ENCODE measurements at regions not wholly inside any gene's neighbourhood (a gene's known extent, or its start where the extent isn't known, plus 50 kb on each side); places are given as distances from the start of the nearest gene placed in this dataset.
"Not testable (repeated sequence)": the region's sequence is repeated elsewhere in the genome, so short reads cannot be mapped to it uniquely, and the experiment has no call there.

DNA sequence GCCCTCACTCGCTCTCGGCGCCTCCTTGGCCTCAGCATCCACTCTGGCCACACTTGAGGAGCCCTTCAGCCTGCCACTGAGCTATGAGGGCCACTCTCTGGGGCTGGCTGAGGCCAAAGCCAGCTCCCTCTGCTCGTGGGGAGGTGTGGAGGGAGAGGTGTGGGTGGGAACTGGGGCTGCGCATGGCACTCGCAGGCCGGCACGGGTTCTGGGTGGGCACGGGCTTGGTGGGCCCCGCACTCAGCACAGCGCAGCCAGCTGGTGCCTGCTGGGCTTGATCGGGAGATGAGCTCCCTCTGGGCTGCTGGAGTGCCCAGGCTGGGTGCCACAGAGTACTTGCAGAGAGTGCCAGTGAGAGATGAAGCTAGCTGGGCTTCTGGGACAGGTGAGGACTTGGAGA is 875.5 kb downstream of the XPNPEP1 start:
- no peak for DNase-seq (ENCODE audit: low spot score)
- TF ChIP-seq, protein P1, sequence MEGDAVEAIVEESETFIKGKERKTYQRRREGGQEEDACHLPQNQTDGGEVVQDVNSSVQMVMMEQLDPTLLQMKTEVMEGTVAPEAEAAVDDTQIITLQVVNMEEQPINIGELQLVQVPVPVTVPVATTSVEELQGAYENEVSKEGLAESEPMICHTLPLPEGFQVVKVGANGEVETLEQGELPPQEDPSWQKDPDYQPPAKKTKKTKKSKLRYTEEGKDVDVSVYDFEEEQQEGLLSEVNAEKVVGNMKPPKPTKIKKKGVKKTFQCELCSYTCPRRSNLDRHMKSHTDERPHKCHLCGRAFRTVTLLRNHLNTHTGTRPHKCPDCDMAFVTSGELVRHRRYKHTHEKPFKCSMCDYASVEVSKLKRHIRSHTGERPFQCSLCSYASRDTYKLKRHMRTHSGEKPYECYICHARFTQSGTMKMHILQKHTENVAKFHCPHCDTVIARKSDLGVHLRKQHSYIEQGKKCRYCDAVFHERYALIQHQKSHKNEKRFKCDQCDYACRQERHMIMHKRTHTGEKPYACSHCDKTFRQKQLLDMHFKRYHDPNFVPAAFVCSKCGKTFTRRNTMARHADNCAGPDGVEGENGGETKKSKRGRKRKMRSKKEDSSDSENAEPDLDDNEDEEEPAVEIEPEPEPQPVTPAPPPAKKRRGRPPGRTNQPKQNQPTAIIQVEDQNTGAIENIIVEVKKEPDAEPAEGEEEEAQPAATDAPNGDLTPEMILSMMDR (IDR thresholded peaks at IDR 0.05; ENCODE audit: extremely low read depth, missing control alignments): no peak

DNA sequence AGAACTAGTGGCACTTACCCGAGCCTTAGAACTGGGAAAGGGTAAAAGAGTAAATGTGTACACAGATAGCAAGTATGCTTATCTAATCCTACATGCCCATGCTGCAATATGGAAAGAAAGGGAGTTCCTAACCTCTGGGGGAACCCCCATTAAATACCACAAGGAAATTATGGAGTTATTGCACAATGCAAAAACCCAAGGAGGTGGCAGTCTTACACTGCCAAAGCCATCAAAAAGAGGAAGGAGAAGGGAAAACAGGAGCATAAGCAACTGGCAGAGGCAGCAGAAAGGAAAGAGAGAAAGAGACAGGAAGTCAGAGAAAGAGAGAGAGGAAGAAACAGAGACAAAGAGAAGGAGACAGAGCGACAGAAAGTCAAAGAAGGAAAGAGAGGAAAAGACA is 876.9 kb downstream of the XPNPEP1 start:
- DNase-seq (ENCODE audit: low spot score): not testable (repeated sequence)

DNA sequence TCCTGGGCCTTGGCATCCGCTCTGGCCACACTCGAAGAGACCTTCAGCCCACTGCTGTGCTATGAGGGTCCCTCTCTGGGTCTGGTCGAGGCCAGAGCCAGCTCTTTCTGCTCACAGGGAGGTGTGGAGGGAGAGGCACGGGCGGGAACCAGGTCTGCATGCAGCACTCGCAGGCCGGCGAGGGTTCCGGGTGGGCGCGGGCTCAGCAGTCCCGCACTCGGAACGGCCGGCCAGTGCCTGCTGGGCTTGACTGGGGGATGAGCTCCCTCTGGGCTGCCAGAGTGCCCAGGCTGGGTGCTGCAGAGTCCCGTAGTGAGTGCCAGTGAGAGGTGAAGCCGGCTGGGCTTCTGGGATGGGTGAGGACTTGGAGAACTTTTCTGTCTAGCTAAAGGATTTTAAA is 882.7 kb downstream of the XPNPEP1 start:
- TF ChIP-seq, protein P1 (IDR thresholded peaks at IDR 0.05; ENCODE audit: extremely low read depth, missing control alignments): no peak
- no peak for DNase-seq (ENCODE audit: low spot score)

DNA sequence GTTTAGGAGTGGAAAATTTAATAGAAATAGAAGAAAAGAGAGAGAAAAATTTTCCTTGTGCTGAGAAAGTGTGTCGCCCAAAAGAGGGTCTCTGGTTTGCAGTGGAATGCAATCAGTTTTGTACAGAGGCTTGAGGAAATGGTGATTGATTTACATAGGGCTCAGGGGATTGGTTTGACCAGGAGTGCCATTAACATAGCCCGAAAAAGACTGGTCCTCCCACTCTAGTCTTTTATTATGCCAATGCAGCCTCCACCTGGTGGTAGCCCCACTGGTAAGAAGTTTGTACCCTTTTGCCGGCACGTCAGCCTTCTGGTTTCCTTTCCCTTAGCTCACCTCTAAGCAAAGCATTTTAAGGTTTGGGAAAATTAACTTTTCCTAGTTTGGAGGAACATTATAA is 885.3 kb downstream of the XPNPEP1 start:
- TF ChIP-seq, protein P1 (IDR thresholded peaks at IDR 0.05; ENCODE audit: extremely low read depth, missing control alignments): no peak
- DNase-seq (ENCODE audit: low spot score): no peak

DNA sequence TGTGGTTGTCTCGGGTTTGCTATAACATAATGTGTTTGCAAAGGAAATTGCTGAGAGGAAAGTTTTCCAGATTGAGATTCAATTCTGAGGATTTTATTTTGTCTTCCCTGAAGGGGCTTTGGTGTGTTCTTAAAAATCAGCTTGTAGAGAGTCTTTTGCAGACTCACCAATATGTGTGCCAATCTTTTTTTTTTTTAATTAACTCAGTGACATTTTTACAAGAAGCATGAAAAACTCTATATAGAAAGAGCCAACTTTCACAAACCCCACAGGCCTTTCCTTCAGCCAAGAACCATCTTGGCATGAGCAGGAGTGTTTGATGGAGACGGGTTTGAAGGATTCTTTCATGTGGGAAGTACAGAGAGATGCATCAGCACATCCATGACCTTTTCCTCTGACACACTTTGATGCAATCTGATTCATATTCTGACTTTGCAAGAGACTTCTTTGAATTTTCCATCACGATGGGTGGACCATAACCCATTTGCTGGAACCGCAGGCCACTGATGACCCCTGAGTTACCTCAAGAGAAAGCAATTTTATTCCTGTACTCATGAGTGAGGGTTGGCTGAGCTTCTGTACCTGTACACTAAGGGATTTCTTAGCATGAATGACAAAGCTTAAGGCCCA is 892.6 kb downstream of the XPNPEP1 start:
- DNase-seq (ENCODE audit: low spot score): no peak
- TF ChIP-seq, protein P1 (IDR thresholded peaks at IDR 0.05; ENCODE audit: extremely low read depth, missing control alignments): no peak

DNA sequence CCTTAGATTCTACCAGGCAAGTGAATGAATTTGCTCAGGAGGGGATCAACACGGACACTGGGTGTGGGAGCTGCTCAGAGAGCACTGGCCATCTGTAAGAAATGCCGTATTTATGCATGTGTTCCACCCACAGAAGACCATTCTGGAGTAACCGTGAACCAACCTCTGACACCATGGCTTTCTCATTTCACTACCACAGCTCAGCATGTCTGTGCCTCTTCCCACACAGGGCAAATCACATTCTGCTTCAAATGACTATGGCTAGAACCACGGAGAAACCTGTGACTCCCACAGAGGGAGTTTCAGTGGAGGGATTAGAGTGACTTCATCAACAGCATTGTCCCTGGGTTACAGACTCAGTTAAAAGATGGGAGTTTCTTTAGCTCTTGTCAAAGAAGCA is 893.4 kb downstream of the XPNPEP1 start:
- TF ChIP-seq, protein P1 (IDR thresholded peaks at IDR 0.05; ENCODE audit: extremely low read depth, missing control alignments): no peak
- no peak for DNase-seq (ENCODE audit: low spot score)

DNA sequence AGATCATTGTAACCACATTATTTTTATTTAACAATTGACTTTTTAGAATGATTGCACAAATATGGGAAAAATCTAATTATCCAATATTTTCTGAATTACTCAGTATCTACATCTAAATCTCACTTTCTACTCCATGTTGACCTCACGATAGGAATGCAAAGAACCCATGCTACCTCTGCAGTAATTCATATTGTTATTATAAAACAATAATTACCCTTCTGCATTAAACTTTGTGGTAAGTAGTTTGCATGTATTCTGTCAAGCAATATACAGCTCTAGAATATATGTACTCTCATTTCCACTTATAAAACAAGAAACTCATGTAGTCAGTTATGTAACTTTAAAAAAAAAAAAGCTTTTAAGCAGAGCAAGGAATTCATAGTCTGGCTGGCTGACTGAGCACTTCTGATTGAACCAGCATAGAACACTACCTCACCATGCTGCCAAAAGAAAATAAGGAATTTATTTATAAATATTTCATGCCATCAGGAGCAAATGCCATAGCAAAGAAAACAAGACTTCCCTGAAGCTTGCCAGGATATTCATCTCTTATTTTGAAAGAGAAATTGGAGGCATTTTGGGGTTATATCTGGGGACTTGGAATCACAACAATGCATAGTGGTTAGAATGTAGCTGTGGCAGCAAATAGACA is 895.7 kb downstream of the XPNPEP1 start:
- no peak for DNase-seq (ENCODE audit: low spot score)
- TF ChIP-seq, protein P1 (IDR thresholded peaks at IDR 0.05; ENCODE audit: extremely low read depth, missing control alignments): no peak

DNA sequence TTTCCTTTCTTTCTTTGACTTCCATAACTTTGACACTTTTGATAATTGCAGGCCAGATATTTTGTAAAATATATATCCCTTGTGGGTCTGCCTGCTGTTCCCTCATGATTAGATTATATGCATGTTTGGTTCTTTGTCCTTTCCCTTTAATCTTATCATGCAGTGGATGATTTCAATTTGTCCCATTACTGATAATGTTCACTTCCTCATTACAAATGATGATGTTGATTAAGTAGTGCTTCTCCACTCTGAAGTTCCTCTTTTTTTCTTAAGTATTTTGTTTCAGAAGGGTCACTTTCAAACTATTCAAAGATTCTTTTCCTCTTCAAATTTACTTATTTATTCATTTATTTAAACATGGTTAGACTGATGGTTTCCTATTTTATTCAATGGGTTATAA is 898.1 kb downstream of the XPNPEP1 start:
- TF ChIP-seq, protein P1 (IDR thresholded peaks at IDR 0.05; ENCODE audit: extremely low read depth, missing control alignments): no peak

More for the DNA sequence above, 898.1 kb downstream of the XPNPEP1 start:
- no peak for DNase-seq (ENCODE audit: low spot score)

Measured in GM20000 (cell line).